GM12878 (cell line): ENCODE measurements at regions not wholly inside any gene's neighbourhood (a gene's known extent, or its start where the extent isn't known, plus 50 kb on each side); places are given as distances from the start of the nearest gene placed in this dataset.

ENCODE experiments used
- ATAC-seq: fragments of 200-7000 bp; cut with Tn5 transposase; 3 replicates; pipeline ENCODE4 v1.9.1; 2020; ENCODE audit warnings: mild to moderate bottlenecking, moderate library complexity
- BruUV-seq: library from RNA; stranded (reverse); fragments of 400-500 nt; replicated peaks from 2 replicates; lab custom pipeline; 2021; lab: Mats Ljungman, UMichigan
- CTCF ChIA-PET: fragments of 300-600 bp; sonication (Branson Sonifier 250); formaldehyde crosslinking; extraction: SDS; loops from one replicate; lab custom pipeline; 2021; ENCODE audit warnings: inconsistent platforms; lab: Yijun Ruan, JAX
- POLR2A ChIA-PET: fragments of 350-600 bp; formaldehyde crosslinking; extraction: SDS; loops from one replicate; lab custom pipeline; 2021; ENCODE audit warnings: inconsistent platforms; lab: Charles Lee
- RAD21 ChIA-PET: fragments of 300-600 bp; sonication (Branson Sonifier 250); formaldehyde crosslinking; loops from one replicate; lab custom pipeline; 2023; ENCODE audit warnings: antibody characterized with exemption; ENCODE audit not compliant: unreplicated experiment; lab: Charles Lee
- SMC1A ChIA-PET: fragments of 300-600 bp; sonication (Branson Sonifier 250); formaldehyde crosslinking; loops from one replicate; lab custom pipeline; 2023; ENCODE audit not compliant: unreplicated experiment, uncharacterized antibody; lab: Charles Lee
- DNase-seq: peaks from one replicate; pipeline ENCODE4 v3.0.0-alpha.2; 2011; ENCODE audit warnings: low read depth, low spot score
- FAIRE-seq: peaks from 3 replicates; lab custom pipeline; 2011; peaks lifted over from hg19 to GRCh38; lab: Jason Lieb, UNC
- H2AFZ ChIP-seq: 2 replicates; pipeline ENCODE4 v1.6.0; 2011; ENCODE audit warnings: low read depth, low read length, control low read depth; ENCODE audit not compliant: control insufficient read depth
- H3K27ac ChIP-seq: 2 replicates; pipeline ENCODE4 v1.5.1; 2011; ENCODE audit warnings: control low read depth; ENCODE audit not compliant: control insufficient read depth, insufficient read depth
- H3K27me3 ChIP-seq, 2 experiments: replicated peaks in 1 of 2; 2 replicates each; pipeline versions ENCODE4 v1.6.0 to v1.6.1; 2011; ENCODE audit warnings: low read length in 1 of 2; ENCODE audit not compliant: control insufficient read depth in 2 of 2, insufficient read depth in 2 of 2
- H3K36me3 ChIP-seq, 2 experiments: 2 replicates each; pipeline ENCODE4 v1.5.1; 2011; ENCODE audit warnings: low read length in 1 of 2; ENCODE audit not compliant: control insufficient read depth in 2 of 2, insufficient read depth in 2 of 2
- H3K4me1 ChIP-seq: 2 replicates; pipeline ENCODE4 v1.6.1; 2011; ENCODE audit warnings: mild to moderate bottlenecking, low read length, moderate library complexity, mixed read lengths; ENCODE audit not compliant: control insufficient read depth, insufficient read depth
- H3K4me2 ChIP-seq: 2 replicates; pipeline ENCODE4 v1.6.0; 2011; ENCODE audit warnings: control low read depth; ENCODE audit not compliant: control insufficient read depth, insufficient read depth
- H3K4me3 ChIP-seq: fragments of 200-600 bp; sonication (generic); 2 replicates; pipeline ENCODE4 v1.5.1; 2016
- H3K79me2 ChIP-seq: 2 replicates; pipeline ENCODE4 v1.6.0; 2011; ENCODE audit warnings: low read length; ENCODE audit not compliant: control insufficient read depth, insufficient read depth
- H3K9ac ChIP-seq: 2 replicates; pipeline ENCODE4 v1.8.0; 2011; ENCODE audit warnings: low read length, control low read depth, mixed read lengths; ENCODE audit not compliant: control insufficient read depth, insufficient read depth
- H3K9me3 ChIP-seq: replicated peaks from 3 replicates; pipeline ENCODE4 v1.5.1; 2011; ENCODE audit warnings: mild to moderate bottlenecking, low read length; ENCODE audit not compliant: control insufficient read depth, insufficient read depth
- H4K20me1 ChIP-seq: 2 replicates; pipeline ENCODE4 v1.6.0; 2011; ENCODE audit not compliant: control insufficient read depth, insufficient read depth
- ATF7 ChIP-seq: fragments of 450-650 bp; IDR thresholded peaks from 2 replicates; pipeline ENCODE4 v1.6.1; 2016; ENCODE audit warnings: low read depth, mild to moderate bottlenecking
- BMI1 ChIP-seq: fragments of 450-650 bp; IDR thresholded peaks from 2 replicates; pipeline ENCODE4 v1.6.1; 2016; ENCODE audit warnings: mild to moderate bottlenecking, moderate library complexity, borderline replicate concordance
- BRCA1 ChIP-seq: IDR thresholded peaks from 2 replicates; pipeline ENCODE4 v1.6.1; 2011; ENCODE audit warnings: low read depth, low read length, improper control_type of control experiment
- CHD1 ChIP-seq: IDR thresholded peaks from 2 replicates; pipeline ENCODE4 v1.6.1; 2012; ENCODE audit warnings: low read depth, low read length, improper control_type of control experiment
- DPF2 ChIP-seq: fragments of 450-650 bp; IDR thresholded peaks from 2 replicates; pipeline ENCODE4 v1.6.1; 2017; ENCODE audit warnings: mild to moderate bottlenecking
- KLF5 ChIP-seq: fragments of 450-650 bp; IDR thresholded peaks from 2 replicates; pipeline ENCODE4 v1.6.1; 2014; ENCODE audit warnings: mild to moderate bottlenecking; ENCODE audit not compliant: partially characterized antibody
- SIN3A ChIP-seq: IDR thresholded peaks from 2 replicates; pipeline ENCODE4 v1.6.1; 2012; ENCODE audit warnings: low read depth, low read length, improper control_type of control experiment
- YBX1 ChIP-seq: fragments of 450-650 bp; IDR thresholded peaks from 2 replicates; pipeline ENCODE4 v1.6.1; 2016; ENCODE audit warnings: antibody characterized with exemption
- WGBS: methylation state at CpG from one replicate; pipeline ENCODE4 v1.1.6; 2016; ENCODE audit warnings: low lambda C conversion rate; ENCODE audit not compliant: insufficient replicate concordance, insufficient coverage; ENCODE audit errors: missing lambda C conversion rate; 5-methylcytosine and 5-hydroxymethylcytosine counted together
- in situ Hi-C: fragments of 300-500 bp; cut with MboI; formaldehyde crosslinking; loops from 9 replicates; pipeline ENCODE4 v1.14.3; 2018; ENCODE audit warnings: mixed read lengths
- intact Hi-C: fragments of 100-400 bp; cut with micrococcal nuclease; formaldehyde crosslinking; loops from one replicate; pipeline ENCODE4 v1.14.2; 2022; ENCODE audit not compliant: unreplicated experiment
- TF ChIP-seq, protein P1 (sequence below): fragments of 150-350 bp; IDR thresholded peaks from 2 replicates; pipeline ENCODE4 v1.6.1; 2014; ENCODE audit warnings: mild to moderate bottlenecking, low read depth, low read length
- TF ChIP-seq, protein P2 (sequence below): fragments of 450-650 bp; IDR thresholded peaks from 2 replicates; pipeline ENCODE4 v1.6.1; 2017; ENCODE audit warnings: antibody characterized with exemption, mild to moderate bottlenecking, moderate library complexity
- TF ChIP-seq, protein P3 (sequence below): fragments of 450-650 bp; formaldehyde crosslinking; IDR thresholded peaks from 2 replicates; pipeline ENCODE4 v1.4.0; 2020; ENCODE audit warnings: mild to moderate bottlenecking, moderate library complexity
- TF ChIP-seq, protein P4 (sequence below): fragments of 450-650 bp; IDR thresholded peaks from 2 replicates; pipeline ENCODE4 v1.6.1; 2016; ENCODE audit warnings: mild to moderate bottlenecking

DNA sequence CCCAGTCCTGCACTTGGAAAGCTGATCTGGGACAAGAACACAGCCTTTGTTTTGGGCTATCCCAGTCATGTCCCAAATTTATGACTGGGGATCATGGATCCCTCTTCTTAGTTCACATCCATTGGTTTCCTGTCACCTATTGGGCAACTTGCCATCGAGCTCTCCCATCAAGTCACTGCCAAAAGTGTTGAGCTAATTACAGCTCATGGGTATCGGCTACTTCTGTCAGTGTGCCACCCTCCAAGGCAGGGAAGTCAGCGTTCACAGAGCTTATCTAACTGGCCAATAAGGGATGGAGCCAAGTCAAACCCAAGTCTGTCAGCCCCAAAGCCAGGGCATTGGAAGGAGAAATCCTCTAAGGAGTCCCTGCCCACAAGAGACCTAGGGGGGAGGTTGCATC lies 53.2 kb upstream of the KATNAL1 start (continued):
- TF ChIP-seq, protein P1, sequence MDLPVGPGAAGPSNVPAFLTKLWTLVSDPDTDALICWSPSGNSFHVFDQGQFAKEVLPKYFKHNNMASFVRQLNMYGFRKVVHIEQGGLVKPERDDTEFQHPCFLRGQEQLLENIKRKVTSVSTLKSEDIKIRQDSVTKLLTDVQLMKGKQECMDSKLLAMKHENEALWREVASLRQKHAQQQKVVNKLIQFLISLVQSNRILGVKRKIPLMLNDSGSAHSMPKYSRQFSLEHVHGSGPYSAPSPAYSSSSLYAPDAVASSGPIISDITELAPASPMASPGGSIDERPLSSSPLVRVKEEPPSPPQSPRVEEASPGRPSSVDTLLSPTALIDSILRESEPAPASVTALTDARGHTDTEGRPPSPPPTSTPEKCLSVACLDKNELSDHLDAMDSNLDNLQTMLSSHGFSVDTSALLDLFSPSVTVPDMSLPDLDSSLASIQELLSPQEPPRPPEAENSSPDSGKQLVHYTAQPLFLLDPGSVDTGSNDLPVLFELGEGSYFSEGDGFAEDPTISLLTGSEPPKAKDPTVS, result no peak
- TF ChIP-seq CHD1, result no peak
- no peak for TF ChIP-seq YBX1
- TF ChIP-seq, protein P2, sequence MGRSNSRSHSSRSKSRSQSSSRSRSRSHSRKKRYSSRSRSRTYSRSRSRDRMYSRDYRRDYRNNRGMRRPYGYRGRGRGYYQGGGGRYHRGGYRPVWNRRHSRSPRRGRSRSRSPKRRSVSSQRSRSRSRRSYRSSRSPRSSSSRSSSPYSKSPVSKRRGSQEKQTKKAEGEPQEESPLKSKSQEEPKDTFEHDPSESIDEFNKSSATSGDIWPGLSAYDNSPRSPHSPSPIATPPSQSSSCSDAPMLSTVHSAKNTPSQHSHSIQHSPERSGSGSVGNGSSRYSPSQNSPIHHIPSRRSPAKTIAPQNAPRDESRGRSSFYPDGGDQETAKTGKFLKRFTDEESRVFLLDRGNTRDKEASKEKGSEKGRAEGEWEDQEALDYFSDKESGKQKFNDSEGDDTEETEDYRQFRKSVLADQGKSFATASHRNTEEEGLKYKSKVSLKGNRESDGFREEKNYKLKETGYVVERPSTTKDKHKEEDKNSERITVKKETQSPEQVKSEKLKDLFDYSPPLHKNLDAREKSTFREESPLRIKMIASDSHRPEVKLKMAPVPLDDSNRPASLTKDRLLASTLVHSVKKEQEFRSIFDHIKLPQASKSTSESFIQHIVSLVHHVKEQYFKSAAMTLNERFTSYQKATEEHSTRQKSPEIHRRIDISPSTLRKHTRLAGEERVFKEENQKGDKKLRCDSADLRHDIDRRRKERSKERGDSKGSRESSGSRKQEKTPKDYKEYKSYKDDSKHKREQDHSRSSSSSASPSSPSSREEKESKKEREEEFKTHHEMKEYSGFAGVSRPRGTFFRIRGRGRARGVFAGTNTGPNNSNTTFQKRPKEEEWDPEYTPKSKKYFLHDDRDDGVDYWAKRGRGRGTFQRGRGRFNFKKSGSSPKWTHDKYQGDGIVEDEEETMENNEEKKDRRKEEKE, result no peak
- TF ChIP-seq ATF7, result no peak

DNA sequence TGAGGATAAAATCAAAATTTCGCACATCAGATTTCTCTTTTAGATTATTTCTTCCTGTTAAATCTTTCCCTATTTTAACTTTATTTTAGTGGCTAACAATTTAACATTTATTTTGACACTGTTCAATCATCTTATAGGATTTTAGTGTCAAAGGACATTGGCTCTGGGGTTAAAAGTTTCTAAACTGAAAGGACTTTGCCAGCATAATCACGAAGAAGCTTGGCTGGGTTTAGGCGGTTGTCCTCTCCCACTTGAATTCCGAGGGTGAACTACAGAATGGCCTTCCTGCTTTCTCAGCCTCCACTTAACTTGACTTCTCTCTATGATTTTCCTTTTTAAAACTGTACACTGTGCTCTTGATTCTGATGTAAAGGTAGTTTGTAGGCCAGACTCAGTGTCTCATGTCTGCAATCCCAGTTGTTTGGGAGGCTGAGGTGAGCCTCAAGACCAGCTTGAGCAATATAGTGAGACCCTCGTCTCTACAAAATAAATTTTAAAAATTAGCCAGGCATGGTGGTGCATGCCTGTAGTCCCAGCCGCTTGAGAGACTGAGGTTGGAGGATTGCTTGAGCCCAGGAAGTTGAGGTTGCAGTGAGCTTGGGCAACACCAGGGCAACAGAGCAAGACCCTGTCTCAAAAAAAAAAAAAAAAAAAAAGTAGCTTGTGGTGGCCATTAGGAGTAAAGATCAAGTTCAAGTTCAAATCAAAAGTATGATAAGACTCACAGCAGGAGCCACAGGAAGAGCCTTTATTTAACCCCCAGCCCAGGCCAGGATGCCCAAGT lies 54.8 kb upstream of the KATNAL1 start:
- 87% methylated on average over 6 of the region's 6 CpGs for WGBS
- no peaks in the 10 kb centered on the region for H3K27me3 ChIP-seq
- H3K9me3 ChIP-seq, result no peaks in the 10 kb centered on the region
- no TSS peak for BruUV-seq
- H3K36me3 ChIP-seq, result no peaks in the 10 kb centered on the region
- no peak overlapping the region for H2AFZ ChIP-seq
- no peaks in the 10 kb centered on the region for H4K20me1 ChIP-seq
- H3K27ac ChIP-seq, result no peak overlapping the region
- ChIA-PET CTCF (interaction anchor here (1.2 to 1.5 kb wide), 2 partner anchors 25 to 100 kb away, joined by 4 to 5 read pairs; no protein-coding TSS in a partner anchor), POLR2A (no interaction called here), SMC1A (interaction anchor here (1.2 to 2.1 kb wide), 3 partner anchors 10 to 29 kb away, joined by 3 to 8 read pairs (median 5); no protein-coding TSS in a partner anchor), RAD21 (interaction anchor here (0.6 to 1.4 kb wide), 3 partner anchors 8 to 230 kb away, joined by 3 read pairs; no protein-coding TSS in a partner anchor)
- H3K79me2 ChIP-seq, result no peaks in the 10 kb centered on the region
- TF ChIP-seq SIN3A (no peak), KLF5 (no peak), BRCA1 (no peak), DPF2 (no peak), BMI1 (no peak)
- TF ChIP-seq, protein P3, sequence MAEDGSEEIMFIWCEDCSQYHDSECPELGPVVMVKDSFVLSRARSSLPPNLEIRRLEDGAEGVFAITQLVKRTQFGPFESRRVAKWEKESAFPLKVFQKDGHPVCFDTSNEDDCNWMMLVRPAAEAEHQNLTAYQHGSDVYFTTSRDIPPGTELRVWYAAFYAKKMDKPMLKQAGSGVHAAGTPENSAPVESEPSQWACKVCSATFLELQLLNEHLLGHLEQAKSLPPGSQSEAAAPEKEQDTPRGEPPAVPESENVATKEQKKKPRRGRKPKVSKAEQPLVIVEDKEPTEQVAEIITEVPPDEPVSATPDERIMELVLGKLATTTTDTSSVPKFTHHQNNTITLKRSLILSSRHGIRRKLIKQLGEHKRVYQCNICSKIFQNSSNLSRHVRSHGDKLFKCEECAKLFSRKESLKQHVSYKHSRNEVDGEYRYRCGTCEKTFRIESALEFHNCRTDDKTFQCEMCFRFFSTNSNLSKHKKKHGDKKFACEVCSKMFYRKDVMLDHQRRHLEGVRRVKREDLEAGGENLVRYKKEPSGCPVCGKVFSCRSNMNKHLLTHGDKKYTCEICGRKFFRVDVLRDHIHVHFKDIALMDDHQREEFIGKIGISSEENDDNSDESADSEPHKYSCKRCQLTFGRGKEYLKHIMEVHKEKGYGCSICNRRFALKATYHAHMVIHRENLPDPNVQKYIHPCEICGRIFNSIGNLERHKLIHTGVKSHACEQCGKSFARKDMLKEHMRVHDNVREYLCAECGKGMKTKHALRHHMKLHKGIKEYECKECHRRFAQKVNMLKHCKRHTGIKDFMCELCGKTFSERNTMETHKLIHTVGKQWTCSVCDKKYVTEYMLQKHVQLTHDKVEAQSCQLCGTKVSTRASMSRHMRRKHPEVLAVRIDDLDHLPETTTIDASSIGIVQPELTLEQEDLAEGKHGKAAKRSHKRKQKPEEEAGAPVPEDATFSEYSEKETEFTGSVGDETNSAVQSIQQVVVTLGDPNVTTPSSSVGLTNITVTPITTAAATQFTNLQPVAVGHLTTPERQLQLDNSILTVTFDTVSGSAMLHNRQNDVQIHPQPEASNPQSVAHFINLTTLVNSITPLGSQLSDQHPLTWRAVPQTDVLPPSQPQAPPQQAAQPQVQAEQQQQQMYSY (CRISPR knock-in tag), result no peak
- TF ChIP-seq, protein P4, sequence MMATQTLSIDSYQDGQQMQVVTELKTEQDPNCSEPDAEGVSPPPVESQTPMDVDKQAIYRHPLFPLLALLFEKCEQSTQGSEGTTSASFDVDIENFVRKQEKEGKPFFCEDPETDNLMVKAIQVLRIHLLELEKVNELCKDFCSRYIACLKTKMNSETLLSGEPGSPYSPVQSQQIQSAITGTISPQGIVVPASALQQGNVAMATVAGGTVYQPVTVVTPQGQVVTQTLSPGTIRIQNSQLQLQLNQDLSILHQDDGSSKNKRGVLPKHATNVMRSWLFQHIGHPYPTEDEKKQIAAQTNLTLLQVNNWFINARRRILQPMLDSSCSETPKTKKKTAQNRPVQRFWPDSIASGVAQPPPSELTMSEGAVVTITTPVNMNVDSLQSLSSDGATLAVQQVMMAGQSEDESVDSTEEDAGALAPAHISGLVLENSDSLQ, result no peak
- in situ Hi-C loops, result no loop called here
- ATAC-seq (no peak), FAIRE-seq (no peak), DNase-seq (no peak)
- H3K4me3 ChIP-seq, result no peak overlapping the region
- H3K4me1 ChIP-seq, result no peaks in the 10 kb centered on the region
- intact Hi-C loops, result no loop called here
- H3K9ac ChIP-seq, result no peak overlapping the region
- H3K4me2 ChIP-seq, result no peak overlapping the region
